ENCODE measurements at regions not wholly inside any gene's neighbourhood (a gene's known extent, or its start where the extent isn't known, plus 50 kb on each side); places are given as distances from the start of the nearest gene placed in this dataset.

DNA sequence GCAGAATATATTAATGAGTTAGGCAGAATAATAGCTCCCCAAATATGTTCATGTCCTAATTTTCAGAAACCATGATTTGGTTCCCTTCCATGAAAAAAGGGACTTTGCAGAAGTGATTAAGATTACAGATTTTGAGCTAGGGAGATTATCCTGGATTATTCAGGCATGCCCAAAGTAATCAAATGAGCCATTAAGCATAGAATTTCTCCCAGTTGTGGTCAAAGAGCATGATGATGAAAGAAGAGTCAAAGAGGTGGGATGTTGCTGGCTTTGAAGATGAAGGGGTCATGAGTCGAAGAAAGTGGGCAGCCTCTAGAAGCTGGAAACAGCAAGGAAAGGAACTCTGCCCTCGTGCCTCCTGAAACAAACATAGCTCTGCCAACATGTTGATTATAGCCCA is 254.2 kb upstream of the CDIN1 start:
- TF ChIP-seq POLR2A (IDR thresholded peaks at IDR 0.05) (no peak), CTCF (IDR thresholded peaks at IDR 0.05) (no peak)

Measured in esophagus squamous epithelium (tissue), 4 donors.